Hepatocyte (in vitro differentiated cells): ENCODE measurements at regions not wholly inside any gene's neighbourhood (a gene's known extent, or its start where the extent isn't known, plus 50 kb on each side); places are given as distances from the start of the nearest gene placed in this dataset.

Experiments used
- CTCF ChIP-seq: fragments of 200-600 bp; sonication (generic); IDR thresholded peaks from 2 replicates; pipeline ENCODE4 v1.5.1; 2016; ENCODE audit warnings: antibody characterized with exemption, mild to moderate bottlenecking; ENCODE audit not compliant: poor library complexity
- EZH2 ChIP-seq: fragments of 200-600 bp; sonication (generic); IDR thresholded peaks from 2 replicates; pipeline ENCODE4 v1.6.1; 2016; ENCODE audit warnings: antibody characterized with exemption, mild to moderate bottlenecking, borderline replicate concordance
- EZH2phosphoT487 ChIP-seq: fragments of 200-600 bp; sonication (generic); IDR thresholded peaks from one replicate; pipeline ENCODE4 v1.6.1; 2018; ENCODE audit warnings: antibody characterized with exemption, mild to moderate bottlenecking, low read depth, moderate library complexity; ENCODE audit not compliant: unreplicated experiment, severe bottlenecking

GRCh38 chr17:34015253-34015652 is 239.8 kb upstream of the CCL2 start:
- TF ChIP-seq EZH2, result no peak
- TF ChIP-seq CTCF, result no peak
- no peak for TF ChIP-seq EZH2phosphoT487
